Osteocyte (in vitro differentiated cells): ENCODE measurements at regions not wholly inside any gene's neighbourhood (a gene's known extent, or its start where the extent isn't known, plus 50 kb on each side); places are given as distances from the start of the nearest gene placed in this dataset.
"Not testable (repeated sequence)": the region's sequence is repeated elsewhere in the genome, so short reads cannot be mapped to it uniquely, and the experiment has no call there.

Source experiments
- DNase-seq: peaks from one replicate; pipeline ENCODE4 v3.0.0; 2021; ENCODE audit warnings: mixed read lengths; ENCODE audit not compliant: unreplicated experiment; ENCODE audit errors: extremely low spot score
- H3K27ac Mint-ChIP-seq: one replicate; pipeline ENCODE4 v1.8.0; 2021; ENCODE audit warnings: mild to moderate bottlenecking, mixed read lengths; ENCODE audit not compliant: unreplicated experiment
- H3K27me3 Mint-ChIP-seq: one replicate; pipeline ENCODE4 v1.8.0; 2021; ENCODE audit warnings: mixed read lengths; ENCODE audit not compliant: unreplicated experiment
- H3K36me3 Mint-ChIP-seq: one replicate; pipeline ENCODE4 v1.8.0; 2021; ENCODE audit warnings: mixed read lengths; ENCODE audit not compliant: unreplicated experiment
- H3K4me1 Mint-ChIP-seq: one replicate; pipeline ENCODE4 v1.8.0; 2021; ENCODE audit warnings: mixed read lengths; ENCODE audit not compliant: unreplicated experiment
- H3K4me3 Mint-ChIP-seq: one replicate; pipeline ENCODE4 v1.8.0; 2021; ENCODE audit warnings: mild to moderate bottlenecking, moderate library complexity, mixed read lengths; ENCODE audit not compliant: unreplicated experiment
- H3K9me3 Mint-ChIP-seq: one replicate; pipeline ENCODE4 v1.8.0; 2021; ENCODE audit warnings: mixed read lengths; ENCODE audit not compliant: unreplicated experiment
- CTCF ChIP-seq: fragments of 200-600 bp; sonication (generic); IDR thresholded peaks from 2 replicates; pipeline ENCODE4 v1.5.0; 2021; ENCODE audit warnings: antibody characterized with exemption, mild to moderate bottlenecking, moderate library complexity

- TF ChIP-seq CTCF: no peak
- Mint-ChIP-seq H3K9me3 (no peaks in the 10 kb centered on the region), H3K27ac (no peak overlapping the region), H3K4me3 (no peak overlapping the region), H3K4me1 (no peaks in the 10 kb centered on the region), H3K36me3 (no peaks in the 10 kb centered on the region), H3K27me3 (peaks cover 20% of the 10 kb centered on the region)
- no peak for DNase-seq
These were observed 158.2 kb upstream of the SMIM31 start for GRCh38 chr4:164595751-164596150.

- Mint-ChIP-seq H3K27ac (no peak overlapping the region), H3K36me3 (no peaks in the 10 kb centered on the region), H3K9me3 (no peaks in the 10 kb centered on the region), H3K27me3 (peaks cover 17% of the 10 kb centered on the region), H3K4me1 (no peaks in the 10 kb centered on the region), H3K4me3 (no peak overlapping the region)
- no peak for TF ChIP-seq CTCF
- DNase-seq: no peak
These were observed 157.5 kb upstream of the SMIM31 start for GRCh38 chr4:164596318-164596878.

GRCh38 chr4:164596927-164597326 is 157.0 kb upstream of the SMIM31 start:
- Mint-ChIP-seq H3K27ac (no peak overlapping the region), H3K4me1 (no peaks in the 10 kb centered on the region), H3K27me3 (peaks cover 17% of the 10 kb centered on the region), H3K4me3 (no peak overlapping the region), H3K9me3 (peaks cover 5% of the 10 kb centered on the region), H3K36me3 (no peaks in the 10 kb centered on the region)
- no peak for TF ChIP-seq CTCF
- DNase-seq: no peak

GRCh38 chr4:164601653-164602052 is 152.3 kb upstream of the SMIM31 start:
- H3K27me3 Mint-ChIP-seq: peaks cover 13% of the 10 kb centered on the region
- H3K36me3 Mint-ChIP-seq: no peaks in the 10 kb centered on the region
- H3K27ac Mint-ChIP-seq: no peak overlapping the region
- no peak for TF ChIP-seq CTCF
- DNase-seq: no peak
- H3K9me3 Mint-ChIP-seq: peaks cover 10% of the 10 kb centered on the region
- H3K4me1 Mint-ChIP-seq: no peaks in the 10 kb centered on the region
- H3K4me3 Mint-ChIP-seq: no peak overlapping the region

- not testable (repeated sequence) for H3K4me1 Mint-ChIP-seq, H3K4me3 Mint-ChIP-seq, DNase-seq, H3K27ac Mint-ChIP-seq, H3K27me3 Mint-ChIP-seq, H3K36me3 Mint-ChIP-seq, H3K9me3 Mint-ChIP-seq
These were observed 148.1 kb upstream of the SMIM31 start for GRCh38 chr4:164605791-164606190.

- Mint-ChIP-seq H3K4me3 (no peak overlapping the region), H3K27ac (no peak overlapping the region), H3K9me3 (peaks cover 9% of the 10 kb centered on the region), H3K4me1 (no peaks in the 10 kb centered on the region), H3K27me3 (peaks cover 8% of the 10 kb centered on the region), H3K36me3 (no peaks in the 10 kb centered on the region)
- no peak for TF ChIP-seq CTCF
- no peak for DNase-seq
These were observed 147.5 kb upstream of the SMIM31 start for GRCh38 chr4:164606478-164606877.
